Mesenchymal stem cell (in vitro differentiated cells and primary cell): ENCODE measurements at regions not wholly inside any gene's neighbourhood (a gene's known extent, or its start where the extent isn't known, plus 50 kb on each side); places are given as distances from the start of the nearest gene placed in this dataset.

Source experiments
- DNase-seq: peaks from one replicate; pipeline ENCODE4 v3.0.0-alpha.2; 2013
- H2AFZ ChIP-seq: one replicate; pipeline ENCODE4 v1.6.1; 2013; ENCODE audit warnings: low read depth, mild to moderate bottlenecking, control low read depth, inconsistent platforms, low read length, moderate library complexity
- H2AK5ac ChIP-seq: 2 replicates; pipeline ENCODE4 v1.6.1; 2013; ENCODE audit warnings: low read length, moderate library complexity, mild to moderate bottlenecking, inconsistent platforms; ENCODE audit not compliant: severe bottlenecking
- H2BK120ac ChIP-seq: one replicate; pipeline ENCODE4 v1.6.1; 2013; ENCODE audit warnings: low read depth, mild to moderate bottlenecking, inconsistent platforms, low read length, moderate library complexity
- H2BK12ac ChIP-seq, 2 experiments: one replicate each; pipeline ENCODE4 v1.6.1; 2013; ENCODE audit warnings: inconsistent platforms in 2 of 2, low read length in 2 of 2, mild to moderate bottlenecking in 2 of 2, moderate library complexity in 2 of 2, control low read depth in 1 of 2
- H2BK15ac ChIP-seq: one replicate; pipeline ENCODE4 v1.6.1; 2013; ENCODE audit warnings: mild to moderate bottlenecking, low read depth, inconsistent platforms; ENCODE audit not compliant: poor library complexity, severe bottlenecking
- H2BK5ac ChIP-seq: 2 replicates; pipeline ENCODE4 v1.6.1; 2013; ENCODE audit warnings: low read depth, mild to moderate bottlenecking, low read length, control low read depth, inconsistent platforms; ENCODE audit not compliant: poor library complexity, severe bottlenecking
- H3K14ac ChIP-seq, 2 experiments: one replicate each; pipeline ENCODE4 v1.6.1; 2013; ENCODE audit warnings: inconsistent platforms in 2 of 2, low read length in 2 of 2, control low read depth in 1 of 2, mild to moderate bottlenecking in 1 of 2, moderate library complexity in 1 of 2
- H3K18ac ChIP-seq, 2 experiments: one replicate each; pipeline ENCODE4 v1.6.1; 2013; ENCODE audit warnings: inconsistent platforms in 2 of 2, low read length in 2 of 2, control low read depth in 1 of 2, low read depth in 1 of 2, mild to moderate bottlenecking in 1 of 2
- H3K23ac ChIP-seq, 2 experiments: one replicate each; pipeline ENCODE4 v1.6.1; 2013; ENCODE audit warnings: inconsistent platforms in 2 of 2, low read length in 2 of 2, mild to moderate bottlenecking in 2 of 2, moderate library complexity in 2 of 2, control low read depth in 1 of 2
- H3K27ac ChIP-seq: 2 replicates; pipeline ENCODE4 v1.5.1; 2013; ENCODE audit warnings: mild to moderate bottlenecking, moderate library complexity, low read length, control low read depth, inconsistent platforms; ENCODE audit not compliant: poor library complexity, severe bottlenecking
- H3K27me3 ChIP-seq, 2 experiments: 2 replicates each; pipeline versions ENCODE4 v1.6.1 to v1.7.0; 2013; ENCODE audit warnings: low read length in 2 of 2, mild to moderate bottlenecking in 2 of 2, moderate library complexity in 2 of 2, control low read depth in 1 of 2, inconsistent platforms in 1 of 2; ENCODE audit not compliant: control insufficient read depth in 1 of 2, insufficient read depth in 1 of 2
- H3K36me3 ChIP-seq, 2 experiments: 2 replicates each; pipeline versions ENCODE4 v1.6.1 to v1.7.0; 2013; ENCODE audit warnings: low read length in 2 of 2, control low read depth in 1 of 2, inconsistent platforms in 1 of 2, low read depth in 1 of 2, mild to moderate bottlenecking in 1 of 2; ENCODE audit not compliant: insufficient read depth in 2 of 2, control insufficient read depth in 1 of 2
- H3K4ac ChIP-seq, 2 experiments: one replicate each; pipeline ENCODE4 v1.6.1; 2013; ENCODE audit warnings: inconsistent platforms in 2 of 2, low read length in 2 of 2, mild to moderate bottlenecking in 2 of 2, moderate library complexity in 2 of 2, control low read depth in 1 of 2, low read depth in 1 of 2
- H3K4me1 ChIP-seq: 2 replicates; pipeline ENCODE4 v1.6.1; 2013; ENCODE audit warnings: low read depth, low read length, control low read depth; ENCODE audit not compliant: control insufficient read depth, insufficient read depth
- H3K4me2 ChIP-seq: 2 replicates; pipeline ENCODE4 v1.6.1; 2013; ENCODE audit warnings: low read length, mild to moderate bottlenecking, inconsistent platforms; ENCODE audit not compliant: poor library complexity, severe bottlenecking
- H3K4me3 ChIP-seq, 2 experiments: 2 replicates each; pipeline versions ENCODE4 v1.5.1 to v1.7.0; 2013; ENCODE audit warnings: low read length in 2 of 2, mild to moderate bottlenecking in 2 of 2, control low read depth in 1 of 2, low read depth in 1 of 2; ENCODE audit not compliant: insufficient read depth in 1 of 2
- H3K79me1 ChIP-seq: replicated peaks from 2 replicates; pipeline ENCODE4 v1.6.1; 2013; ENCODE audit warnings: mild to moderate bottlenecking, control low read depth, low read length, inconsistent platforms; ENCODE audit not compliant: poor library complexity, severe bottlenecking
- H3K9ac ChIP-seq: 2 replicates; pipeline ENCODE4 v1.7.0; 2013; ENCODE audit warnings: mild to moderate bottlenecking, low read length, moderate library complexity
- H3K9me3 ChIP-seq: 2 replicates; pipeline ENCODE4 v1.7.0; 2013; ENCODE audit warnings: mild to moderate bottlenecking, low read length; ENCODE audit not compliant: control insufficient read depth
- H4K8ac ChIP-seq: one replicate; pipeline ENCODE4 v1.6.1; 2013; ENCODE audit warnings: inconsistent platforms, mild to moderate bottlenecking, low read length, moderate library complexity
- H4K91ac ChIP-seq: one replicate; pipeline ENCODE4 v1.6.1; 2013; ENCODE audit warnings: mild to moderate bottlenecking, low read length, inconsistent platforms
- WGBS: methylation state at CpG from one replicate; pipeline ENCODE4 v1.1.7; 2013; ENCODE audit warnings: mixed read lengths; 5-methylcytosine and 5-hydroxymethylcytosine counted together

DNA sequence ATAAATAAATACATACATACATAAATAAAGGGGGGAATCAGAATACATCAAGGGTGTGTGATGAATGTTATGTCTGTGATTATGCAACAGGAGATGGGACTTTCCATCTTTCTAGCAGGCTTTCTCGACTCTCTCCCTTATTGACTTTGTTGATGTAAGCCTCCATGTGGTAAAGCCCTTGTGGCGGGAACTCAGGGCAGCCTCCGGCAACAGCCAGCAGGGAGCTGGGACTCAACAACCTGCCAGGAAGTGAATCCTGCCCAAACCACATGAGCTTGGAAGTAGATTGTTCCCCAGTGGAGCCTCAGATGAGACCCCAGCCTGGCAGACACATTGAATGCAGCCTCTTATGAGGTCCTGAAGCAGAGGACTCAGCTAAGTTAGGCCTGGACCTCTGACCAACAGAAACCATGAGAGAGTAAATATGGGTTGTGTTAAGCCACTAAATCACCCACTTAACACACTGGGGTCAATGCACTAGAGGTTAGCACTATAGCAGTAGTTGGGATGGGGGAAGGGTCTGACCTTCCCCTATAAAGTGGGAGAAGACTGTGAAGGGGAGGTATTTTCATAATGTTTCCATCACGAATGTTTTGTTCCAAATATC lies 104.0 kb downstream of the JCAD start:
- H3K18ac ChIP-seq = peak overlapping the region in 1 of 2 experiments; percentile 70
- DNase-seq = peak; percentile 68
- no peak overlapping the region for H2BK15ac ChIP-seq
- H3K4me2 ChIP-seq = no peak overlapping the region
- peak overlapping the region; percentile 91 for H2AK5ac ChIP-seq
- peaks cover 0 to 14% of the 10 kb centered on the region in 2 experiments for H3K27me3 ChIP-seq
- no peak overlapping the region for H3K14ac ChIP-seq
- no peak overlapping the region for H3K9ac ChIP-seq
- H3K23ac ChIP-seq = no peak overlapping the region
- no peak overlapping the region for H3K4me3 ChIP-seq
- no peak overlapping the region for H4K91ac ChIP-seq
- no peak overlapping the region for H4K8ac ChIP-seq
- H3K36me3 ChIP-seq = no peaks in the 10 kb centered on the region
- H3K9me3 ChIP-seq = no peaks in the 10 kb centered on the region
- H3K4ac ChIP-seq = peak overlapping the region in 1 of 2 experiments; percentile 53
- peak overlapping the region; percentile 57 for H3K27ac ChIP-seq
- WGBS = 86% methylated on average over 4 of the region's 4 CpGs
- H2BK12ac ChIP-seq = peak overlapping the region in 1 of 2 experiments; percentile 29
- no peak overlapping the region for H2BK5ac ChIP-seq
- H2BK120ac ChIP-seq = no peak overlapping the region
- no peaks in the 10 kb centered on the region for H3K79me1 ChIP-seq
- peaks cover 27% of the 10 kb centered on the region for H3K4me1 ChIP-seq
- H2AFZ ChIP-seq = no peak overlapping the region

DNA sequence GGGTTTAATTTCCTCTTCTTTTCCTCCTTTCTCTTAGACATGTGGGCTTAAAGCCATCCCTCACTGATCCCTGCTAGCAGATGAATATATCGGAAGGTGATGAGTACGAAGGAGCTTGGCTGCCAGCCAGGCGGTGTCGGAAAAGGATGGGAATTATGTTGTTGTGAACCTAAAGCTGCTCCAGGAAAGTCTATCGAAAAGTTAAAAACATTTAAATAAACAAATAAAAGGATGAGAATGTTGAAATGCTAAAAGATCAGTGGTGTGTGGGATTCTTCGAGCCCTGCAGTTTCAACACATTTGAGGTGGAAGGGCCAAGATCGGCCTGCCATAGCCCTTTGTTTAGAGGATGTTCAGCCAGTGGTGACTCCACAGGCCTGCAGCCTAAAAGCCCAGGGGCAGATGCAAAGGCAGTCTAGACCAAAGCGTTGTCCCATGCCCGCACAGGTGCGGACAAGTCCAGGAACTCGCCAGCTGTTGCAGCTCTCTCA lies 107.9 kb downstream of the JCAD start:
- no peak overlapping the region for H3K4me2 ChIP-seq
- H3K9ac ChIP-seq = no peak overlapping the region
- peak; percentile 56 for DNase-seq
- H3K23ac ChIP-seq = no peak overlapping the region
- no peak overlapping the region for H2BK15ac ChIP-seq
- H3K27ac ChIP-seq = peak overlapping the region; percentile 33
- H3K4ac ChIP-seq = peak overlapping the region; percentile 32 to 35
- H3K9me3 ChIP-seq = no peaks in the 10 kb centered on the region
- no peaks in the 10 kb centered on the region for H3K36me3 ChIP-seq
- peak overlapping the region; percentile 79 for H4K91ac ChIP-seq
- peak overlapping the region; percentile 21 for H2BK120ac ChIP-seq
- H4K8ac ChIP-seq = peak overlapping the region; percentile 74
- peak overlapping the region; percentile 94 to 99 for H2BK12ac ChIP-seq
- peak overlapping the region; percentile 77 to 86 for H3K18ac ChIP-seq
- H2AFZ ChIP-seq = no peak overlapping the region
- peak overlapping the region; percentile 79 for H2AK5ac ChIP-seq
- no peak overlapping the region for H2BK5ac ChIP-seq
- H3K14ac ChIP-seq = no peak overlapping the region
- H3K4me1 ChIP-seq = peaks cover 27% of the 10 kb centered on the region
- H3K27me3 ChIP-seq = no peaks in the 10 kb centered on the region
- no peaks in the 10 kb centered on the region for H3K79me1 ChIP-seq
- H3K4me3 ChIP-seq = no peak overlapping the region
- WGBS = 55% methylated on average over 11 of the region's 11 CpGs

DNA sequence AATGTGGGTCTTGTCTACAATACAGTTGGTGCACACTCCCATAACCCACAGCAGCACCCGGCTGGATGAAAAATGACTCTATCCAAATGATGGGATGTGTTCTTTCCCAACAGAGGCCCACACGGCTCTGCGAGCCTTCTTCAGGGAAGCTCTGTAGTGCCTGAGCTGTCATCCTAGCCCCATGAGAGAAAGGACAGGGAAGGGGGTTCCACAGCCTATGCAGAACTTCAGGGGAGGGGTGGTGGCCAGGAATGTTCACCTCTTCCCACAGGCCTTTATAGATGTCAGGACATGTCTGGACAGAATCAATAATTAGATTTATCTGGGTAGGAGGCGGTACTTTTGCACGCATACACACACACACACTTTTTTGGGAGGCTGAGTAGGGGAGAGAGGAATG lies 109.0 kb downstream of the JCAD start:
- Histone ChIP-seq H3K9ac (no peak overlapping the region), H3K36me3 (no peaks in the 10 kb centered on the region), H3K4me3 (no peak overlapping the region), H2BK5ac (peak overlapping the region; percentile 5), H2AFZ (no peak overlapping the region), H3K14ac (peak overlapping the region in 1 of 2 experiments; percentile 3), H3K4ac (peak overlapping the region; percentile 89 to 92), H2AK5ac (peak overlapping the region; percentile 19), H3K27me3 (no peaks in the 10 kb centered on the region), H4K91ac (peak overlapping the region; percentile 92), H3K9me3 (no peaks in the 10 kb centered on the region), H2BK12ac (peak overlapping the region; percentile 66 to 76), H2BK120ac (peak overlapping the region; percentile 56), H3K18ac (peak overlapping the region; percentile 47 to 88), H3K27ac (peak overlapping the region; percentile 99), H3K4me1 (peaks cover 26% of the 10 kb centered on the region), H3K79me1 (no peaks in the 10 kb centered on the region), H3K4me2 (no peak overlapping the region), H4K8ac (peak overlapping the region; percentile 21), H3K23ac (peak overlapping the region in 1 of 2 experiments; percentile 78), H2BK15ac (peak overlapping the region; percentile 17)
- peak; percentile 73 for DNase-seq
- WGBS = 64% methylated on average over 5 of the region's 5 CpGs

DNA sequence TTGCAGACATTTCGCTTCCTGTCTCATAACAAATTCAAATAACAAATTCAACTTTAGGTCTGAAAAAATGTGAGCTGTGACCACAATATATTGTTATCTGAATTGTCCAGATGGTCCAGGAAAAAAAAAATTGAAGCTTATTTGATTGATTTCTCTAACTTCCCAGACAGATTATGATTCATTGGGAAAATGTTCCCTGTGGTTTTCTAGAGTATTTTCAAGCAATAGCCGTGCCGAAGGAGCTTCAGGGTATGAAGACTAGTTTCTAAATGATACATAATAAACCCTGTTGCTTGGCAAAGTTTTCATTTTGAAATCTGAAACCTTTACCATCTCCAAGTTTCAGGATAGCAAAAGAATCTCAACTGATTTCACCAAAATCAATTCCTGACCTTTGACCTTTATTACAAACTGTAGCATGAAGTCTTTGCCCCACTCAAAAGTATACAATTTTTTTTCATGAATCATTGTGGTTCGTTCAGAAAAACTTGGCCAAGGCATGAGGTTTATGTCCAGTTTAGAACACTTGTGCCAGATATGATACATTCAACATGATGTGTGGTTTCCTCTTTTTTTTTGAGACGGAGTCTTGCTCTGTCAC lies 109.9 kb downstream of the JCAD start:
- Histone ChIP-seq H3K79me1 (no peaks in the 10 kb centered on the region), H3K4me1 (peaks cover 24% of the 10 kb centered on the region), H2BK15ac (no peak overlapping the region), H2BK120ac (peak overlapping the region; percentile 56), H3K4ac (peak overlapping the region in 1 of 2 experiments; percentile 49), H3K18ac (no peak overlapping the region), H3K4me2 (no peak overlapping the region), H3K4me3 (no peak overlapping the region), H2AK5ac (no peak overlapping the region), H3K27ac (peak overlapping the region; percentile 99), H3K9ac (peak overlapping the region; percentile 50), H3K9me3 (no peaks in the 10 kb centered on the region), H2AFZ (no peak overlapping the region), H3K36me3 (no peaks in the 10 kb centered on the region), H3K14ac (no peak overlapping the region), H4K8ac (no peak overlapping the region), H3K27me3 (no peaks in the 10 kb centered on the region), H2BK12ac (no peak overlapping the region), H4K91ac (no peak overlapping the region), H3K23ac (no peak overlapping the region), H2BK5ac (peak overlapping the region; percentile 36)
- 0% methylated on average over 4 of the region's 5 CpGs for WGBS
- peak; percentile 95 for DNase-seq
